ENCODE measurements at regions not wholly inside any gene's neighbourhood (a gene's known extent, or its start where the extent isn't known, plus 50 kb on each side); places are given as distances from the start of the nearest gene placed in this dataset.
"Not testable (repeated sequence)": the region's sequence is repeated elsewhere in the genome, so short reads cannot be mapped to it uniquely, and the experiment has no call there.

GRCh38 chr10:93232159-93232558, 158.5 kb downstream of the CYP26A1 start:
- not testable (repeated sequence) for H3K36me3 ChIP-seq (ENCODE audit: control insufficient read depth, insufficient read depth, low read length); H3K4me3 ChIP-seq (ENCODE audit: low read length); H3K9me3 ChIP-seq (ENCODE audit: control insufficient read depth, low read depth, low read length); H3K27me3 ChIP-seq (ENCODE audit: control insufficient read depth, insufficient read depth, low read length); H3K27ac ChIP-seq (ENCODE audit: low read length); H3K4me1 ChIP-seq (ENCODE audit: control insufficient read depth, insufficient read depth, low read length); DNase-seq
- WGBS (ENCODE audit: insufficient coverage, low lambda C conversion rate): 50% methylated on average over 1 of the region's 2 CpGs

- not testable (repeated sequence) for H3K9me3 ChIP-seq (ENCODE audit: control insufficient read depth, low read depth, low read length); DNase-seq; H3K27me3 ChIP-seq (ENCODE audit: control insufficient read depth, insufficient read depth, low read length); H3K36me3 ChIP-seq (ENCODE audit: control insufficient read depth, insufficient read depth, low read length); H3K4me3 ChIP-seq (ENCODE audit: low read length); H3K4me1 ChIP-seq (ENCODE audit: control insufficient read depth, insufficient read depth, low read length)
- peak overlapping the region; percentile 14 for H3K27ac ChIP-seq (ENCODE audit: low read length)
- 80% methylated on average over 1 of the region's 4 CpGs for WGBS (ENCODE audit: insufficient coverage, low lambda C conversion rate)
Observed at GRCh38 chr10:93234940-93235339, 161.2 kb downstream of the CYP26A1 start.

DNA sequence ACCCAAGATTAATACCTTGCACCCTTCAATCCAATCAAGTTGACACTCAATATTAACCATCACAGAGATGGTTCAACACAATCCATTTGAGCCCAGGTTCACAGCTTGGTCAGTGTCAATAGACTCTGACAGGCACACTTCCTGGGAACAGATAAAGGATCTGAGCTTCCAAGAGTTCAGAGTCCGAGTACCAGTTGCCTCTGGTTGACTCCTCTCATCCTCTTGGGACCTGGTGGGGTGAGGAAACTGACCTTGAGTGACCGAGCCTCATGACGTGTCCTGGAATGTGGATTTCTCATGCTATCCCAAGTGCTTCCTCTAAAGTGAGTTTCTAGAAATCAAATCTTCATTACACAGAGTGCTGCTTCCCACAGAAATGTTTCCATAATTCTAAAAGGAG, 162.0 kb downstream of the CYP26A1 start:
- H3K27ac ChIP-seq (ENCODE audit: low read length): peak overlapping the region; percentile 43
- H3K36me3 ChIP-seq (ENCODE audit: control insufficient read depth, insufficient read depth, low read length): no peaks in the 10 kb centered on the region
- H3K27me3 ChIP-seq (ENCODE audit: control insufficient read depth, insufficient read depth, low read length): no peaks in the 10 kb centered on the region
- DNase-seq: peak; percentile 72 to 83
- no peak overlapping the region for H3K4me3 ChIP-seq (ENCODE audit: low read length)
- peaks cover 7% of the 10 kb centered on the region for H3K4me1 ChIP-seq (ENCODE audit: control insufficient read depth, insufficient read depth, low read length)
- WGBS (ENCODE audit: insufficient coverage, low lambda C conversion rate): no CpG with 5 or more reads among the region's 3 CpGs
- H3K9me3 ChIP-seq (ENCODE audit: control insufficient read depth, low read depth, low read length): no peaks in the 10 kb centered on the region

DNA sequence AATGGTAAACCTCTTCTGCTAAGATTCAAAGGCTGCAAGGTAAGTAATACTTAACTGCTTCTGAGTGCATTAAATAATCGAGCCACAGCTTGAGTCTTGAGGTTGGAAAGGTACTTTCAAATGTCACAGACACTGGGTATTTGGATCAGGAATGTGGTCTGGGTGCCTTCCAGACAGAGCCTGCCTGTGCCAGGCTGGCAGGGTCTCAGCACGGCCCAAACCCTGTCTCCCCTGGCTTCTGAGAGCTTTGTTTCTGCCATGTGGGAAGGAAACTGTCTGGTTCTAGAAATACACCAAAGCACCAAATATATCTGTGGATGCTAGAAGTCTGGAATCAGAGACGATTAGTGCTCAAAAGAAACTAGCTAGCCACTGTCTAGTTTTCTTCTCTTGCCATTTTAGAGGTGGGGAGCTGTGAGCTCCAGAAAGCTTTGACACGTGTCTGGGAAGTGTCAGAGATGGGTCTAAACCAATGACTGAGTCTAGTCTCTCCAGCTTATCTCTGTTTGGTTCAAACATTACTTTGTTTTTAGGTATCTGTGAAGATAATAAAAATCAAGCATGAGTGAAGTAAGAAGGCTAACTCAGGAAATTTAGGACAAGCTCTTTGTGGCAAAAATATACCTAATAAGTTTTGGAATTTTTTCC, 162.8 kb downstream of the CYP26A1 start:
- no peaks in the 10 kb centered on the region for H3K9me3 ChIP-seq (ENCODE audit: control insufficient read depth, low read depth, low read length)
- H3K4me3 ChIP-seq (ENCODE audit: low read length): no peak overlapping the region
- no peaks in the 10 kb centered on the region for H3K36me3 ChIP-seq (ENCODE audit: control insufficient read depth, insufficient read depth, low read length)
- WGBS (ENCODE audit: insufficient coverage, low lambda C conversion rate): no CpG with 5 or more reads among the region's 4 CpGs
- no peak for DNase-seq
- no peaks in the 10 kb centered on the region for H3K27me3 ChIP-seq (ENCODE audit: control insufficient read depth, insufficient read depth, low read length)
- peaks cover 7% of the 10 kb centered on the region for H3K4me1 ChIP-seq (ENCODE audit: control insufficient read depth, insufficient read depth, low read length)
- no peak overlapping the region for H3K27ac ChIP-seq (ENCODE audit: low read length)

GRCh38 chr10:93245147-93245546, 171.5 kb downstream of the CYP26A1 start:
- no peak for DNase-seq
- no CpG with 5 or more reads among the region's 1 CpG for WGBS (ENCODE audit: insufficient coverage, low lambda C conversion rate)
- H3K4me3 ChIP-seq (ENCODE audit: low read length): no peak overlapping the region
- peaks cover 2% of the 10 kb centered on the region for H3K27me3 ChIP-seq (ENCODE audit: control insufficient read depth, insufficient read depth, low read length)
- no peaks in the 10 kb centered on the region for H3K4me1 ChIP-seq (ENCODE audit: control insufficient read depth, insufficient read depth, low read length)
- no peaks in the 10 kb centered on the region for H3K36me3 ChIP-seq (ENCODE audit: control insufficient read depth, insufficient read depth, low read length)
- no peak overlapping the region for H3K27ac ChIP-seq (ENCODE audit: low read length)
- no peaks in the 10 kb centered on the region for H3K9me3 ChIP-seq (ENCODE audit: control insufficient read depth, low read depth, low read length)

GRCh38 chr10:93245779-93246178, 172.1 kb downstream of the CYP26A1 start:
- H3K27ac ChIP-seq (ENCODE audit: low read length): no peak overlapping the region
- 100% methylated on average over 1 of the region's 8 CpGs for WGBS (ENCODE audit: insufficient coverage, low lambda C conversion rate)
- no peak overlapping the region for H3K4me3 ChIP-seq (ENCODE audit: low read length)
- H3K4me1 ChIP-seq (ENCODE audit: control insufficient read depth, insufficient read depth, low read length): no peaks in the 10 kb centered on the region
- H3K27me3 ChIP-seq (ENCODE audit: control insufficient read depth, insufficient read depth, low read length): peaks cover 2% of the 10 kb centered on the region
- no peaks in the 10 kb centered on the region for H3K36me3 ChIP-seq (ENCODE audit: control insufficient read depth, insufficient read depth, low read length)
- peak in 1 of 2 donors; percentile 18 for DNase-seq
- no peaks in the 10 kb centered on the region for H3K9me3 ChIP-seq (ENCODE audit: control insufficient read depth, low read depth, low read length)

DNA sequence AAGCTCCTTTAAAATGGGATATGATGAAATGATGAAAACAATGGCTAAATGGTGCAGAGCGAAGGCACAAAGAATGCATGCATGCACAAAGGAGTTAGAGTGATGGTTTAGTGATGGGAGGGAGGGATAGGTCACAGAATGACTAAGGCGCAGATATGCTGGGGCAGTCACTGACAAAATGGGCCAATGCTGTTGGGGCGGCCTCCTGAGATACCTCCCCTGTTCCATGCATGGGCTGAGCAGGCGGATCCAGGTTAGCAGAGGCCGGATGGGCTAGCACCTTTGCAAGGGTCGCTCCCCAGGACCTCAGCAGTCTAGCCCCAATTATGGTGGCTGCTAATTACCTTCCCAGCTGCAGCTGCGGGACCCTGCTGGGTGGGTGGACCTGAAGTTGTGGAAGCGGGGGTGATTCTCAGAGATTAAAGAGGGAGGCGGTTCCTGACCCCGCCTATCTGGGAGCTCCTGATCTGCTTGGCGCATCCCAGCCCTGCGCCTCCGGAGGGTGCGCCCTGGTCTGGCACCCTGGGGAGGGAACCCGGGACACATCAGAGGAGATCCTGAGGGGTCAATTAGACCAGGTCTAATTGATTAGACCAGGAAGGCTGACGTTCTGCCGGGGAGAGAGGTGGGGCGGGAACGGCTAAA, 175.0 kb downstream of the CYP26A1 start:
- Histone ChIP-seq H3K4me3 (ENCODE audit: low read length) (no peak overlapping the region), H3K27ac (ENCODE audit: low read length) (no peak overlapping the region), H3K36me3 (ENCODE audit: control insufficient read depth, insufficient read depth, low read length) (no peaks in the 10 kb centered on the region), H3K9me3 (ENCODE audit: control insufficient read depth, low read depth, low read length) (no peaks in the 10 kb centered on the region), H3K27me3 (ENCODE audit: control insufficient read depth, insufficient read depth, low read length) (peaks cover 2% of the 10 kb centered on the region), H3K4me1 (ENCODE audit: control insufficient read depth, insufficient read depth, low read length) (peaks cover under 1% of the 10 kb centered on the region)
- no peak for DNase-seq
- 100% methylated on average over 1 of the region's 19 CpGs for WGBS (ENCODE audit: insufficient coverage, low lambda C conversion rate)

- H3K27ac ChIP-seq (ENCODE audit: low read length): no peak overlapping the region
- WGBS (ENCODE audit: insufficient coverage, low lambda C conversion rate): no CpG with 5 or more reads among the region's 6 CpGs
- no peaks in the 10 kb centered on the region for H3K9me3 ChIP-seq (ENCODE audit: control insufficient read depth, low read depth, low read length)
- DNase-seq: no peak
- H3K27me3 ChIP-seq (ENCODE audit: control insufficient read depth, insufficient read depth, low read length): peaks cover 2% of the 10 kb centered on the region
- H3K36me3 ChIP-seq (ENCODE audit: control insufficient read depth, insufficient read depth, low read length): no peaks in the 10 kb centered on the region
- no peak overlapping the region for H3K4me3 ChIP-seq (ENCODE audit: low read length)
- H3K4me1 ChIP-seq (ENCODE audit: control insufficient read depth, insufficient read depth, low read length): peaks cover 9% of the 10 kb centered on the region
Observed at GRCh38 chr10:93250010-93250409, 176.3 kb downstream of the CYP26A1 start.

- no peaks in the 10 kb centered on the region for H3K36me3 ChIP-seq (ENCODE audit: control insufficient read depth, insufficient read depth, low read length)
- DNase-seq: peak in 1 of 2 donors; percentile 60
- no peaks in the 10 kb centered on the region for H3K27me3 ChIP-seq (ENCODE audit: control insufficient read depth, insufficient read depth, low read length)
- no peaks in the 10 kb centered on the region for H3K9me3 ChIP-seq (ENCODE audit: control insufficient read depth, low read depth, low read length)
- WGBS (ENCODE audit: insufficient coverage, low lambda C conversion rate): no CpG with 5 or more reads among the region's 2 CpGs
- H3K4me3 ChIP-seq (ENCODE audit: low read length): no peak overlapping the region
- no peak overlapping the region for H3K27ac ChIP-seq (ENCODE audit: low read length)
- peaks cover 9% of the 10 kb centered on the region for H3K4me1 ChIP-seq (ENCODE audit: control insufficient read depth, insufficient read depth, low read length)
Observed at GRCh38 chr10:93254180-93254853, 180.6 kb downstream of the CYP26A1 start.

GRCh38 chr10:93255546-93255945, 181.9 kb downstream of the CYP26A1 start:
- DNase-seq: no peak
- Histone ChIP-seq H3K9me3 (ENCODE audit: control insufficient read depth, low read depth, low read length) (no peaks in the 10 kb centered on the region), H3K4me1 (ENCODE audit: control insufficient read depth, insufficient read depth, low read length) (peaks cover 9% of the 10 kb centered on the region), H3K4me3 (ENCODE audit: low read length) (no peak overlapping the region), H3K27me3 (ENCODE audit: control insufficient read depth, insufficient read depth, low read length) (no peaks in the 10 kb centered on the region), H3K36me3 (ENCODE audit: control insufficient read depth, insufficient read depth, low read length) (no peaks in the 10 kb centered on the region), H3K27ac (ENCODE audit: low read length) (no peak overlapping the region)
- WGBS (ENCODE audit: insufficient coverage, low lambda C conversion rate): 100% methylated on average over 1 of the region's 1 CpG

All from large intestine (tissue), 3 donors.